Suprapubic skin (tissue), 3 donors: ENCODE measurements at regions not wholly inside any gene's neighbourhood (a gene's known extent, or its start where the extent isn't known, plus 50 kb on each side); places are given as distances from the start of the nearest gene placed in this dataset.

ENCODE experiments used
- EP300 ChIP-seq: sonication (generic); formaldehyde crosslinking; IDR thresholded peaks from one replicate; pipeline ENCODE4 v1.6.1; 2017; ENCODE audit warnings: antibody characterized with exemption
- TF ChIP-seq, protein P1 (sequence below), 2 donors: fragments of 200-600 bp in 1 of 2; fragments of 450-650 bp in 1 of 2; sonication (generic) in 1 of 2; IDR thresholded peaks; one replicate each; pipeline ENCODE4 v1.5.1; 2016 to 2019; ENCODE audit warnings: antibody characterized with exemption in 2 of 2, mild to moderate bottlenecking in 1 of 2, moderate library complexity in 1 of 2

DNA sequence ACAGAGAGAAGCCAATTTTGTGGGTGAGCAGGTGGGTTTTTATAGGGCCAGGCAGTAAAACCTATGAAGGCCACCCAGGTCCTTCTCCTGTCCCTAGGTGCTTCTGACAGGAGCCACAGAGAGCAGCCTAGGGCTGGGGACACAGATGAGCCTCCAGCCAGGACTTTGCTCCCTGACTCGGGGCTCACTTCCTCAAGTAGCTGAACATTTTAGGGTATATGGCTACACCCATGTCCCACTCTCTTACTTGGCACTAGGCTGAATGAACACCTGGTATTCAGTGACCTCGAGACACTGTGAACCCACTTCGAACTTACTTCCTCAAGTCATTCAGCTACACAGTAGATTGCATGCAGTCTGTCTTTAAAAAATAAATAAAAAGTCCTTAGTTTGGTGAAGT lies 217.3 kb downstream of the MID1IP1 start:
- TF ChIP-seq, protein P1, sequence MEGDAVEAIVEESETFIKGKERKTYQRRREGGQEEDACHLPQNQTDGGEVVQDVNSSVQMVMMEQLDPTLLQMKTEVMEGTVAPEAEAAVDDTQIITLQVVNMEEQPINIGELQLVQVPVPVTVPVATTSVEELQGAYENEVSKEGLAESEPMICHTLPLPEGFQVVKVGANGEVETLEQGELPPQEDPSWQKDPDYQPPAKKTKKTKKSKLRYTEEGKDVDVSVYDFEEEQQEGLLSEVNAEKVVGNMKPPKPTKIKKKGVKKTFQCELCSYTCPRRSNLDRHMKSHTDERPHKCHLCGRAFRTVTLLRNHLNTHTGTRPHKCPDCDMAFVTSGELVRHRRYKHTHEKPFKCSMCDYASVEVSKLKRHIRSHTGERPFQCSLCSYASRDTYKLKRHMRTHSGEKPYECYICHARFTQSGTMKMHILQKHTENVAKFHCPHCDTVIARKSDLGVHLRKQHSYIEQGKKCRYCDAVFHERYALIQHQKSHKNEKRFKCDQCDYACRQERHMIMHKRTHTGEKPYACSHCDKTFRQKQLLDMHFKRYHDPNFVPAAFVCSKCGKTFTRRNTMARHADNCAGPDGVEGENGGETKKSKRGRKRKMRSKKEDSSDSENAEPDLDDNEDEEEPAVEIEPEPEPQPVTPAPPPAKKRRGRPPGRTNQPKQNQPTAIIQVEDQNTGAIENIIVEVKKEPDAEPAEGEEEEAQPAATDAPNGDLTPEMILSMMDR (IDR thresholded peaks at IDR 0.05), result no peak
- no peak for TF ChIP-seq EP300
